ENCODE measurements at regions not wholly inside any gene's neighbourhood (a gene's known extent, or its start where the extent isn't known, plus 50 kb on each side); places are given as distances from the start of the nearest gene placed in this dataset.
"Not testable (repeated sequence)": the region's sequence is repeated elsewhere in the genome, so short reads cannot be mapped to it uniquely, and the experiment has no call there.

DNA sequence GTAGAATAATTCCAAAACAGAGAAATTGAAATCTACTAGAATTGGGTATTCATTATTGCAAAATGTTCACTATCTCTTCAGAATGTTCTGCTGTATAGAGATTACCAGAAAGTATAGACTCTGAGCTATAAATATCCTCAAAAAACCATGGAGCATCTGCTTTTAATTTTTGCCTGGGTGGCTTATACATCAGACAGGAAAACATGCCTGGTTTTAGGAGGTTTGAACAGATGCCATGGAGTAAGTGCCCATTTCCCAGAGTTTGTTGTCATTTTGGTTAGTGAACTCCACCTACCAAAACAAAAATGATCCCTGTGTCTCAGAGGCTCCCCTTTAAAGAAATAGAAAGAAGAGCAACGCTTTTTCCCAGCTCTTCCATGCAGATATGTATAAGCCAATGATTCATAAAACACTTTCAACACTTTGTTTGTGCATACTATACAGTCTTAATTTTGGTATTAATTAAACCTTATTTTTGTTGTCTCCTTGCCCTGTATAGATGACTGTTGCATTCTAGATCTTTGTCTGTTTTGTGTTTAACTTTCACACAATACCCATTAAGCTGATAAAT, 68.7 kb downstream of the MEPE start:
- no peak for DNase-seq

DNA sequence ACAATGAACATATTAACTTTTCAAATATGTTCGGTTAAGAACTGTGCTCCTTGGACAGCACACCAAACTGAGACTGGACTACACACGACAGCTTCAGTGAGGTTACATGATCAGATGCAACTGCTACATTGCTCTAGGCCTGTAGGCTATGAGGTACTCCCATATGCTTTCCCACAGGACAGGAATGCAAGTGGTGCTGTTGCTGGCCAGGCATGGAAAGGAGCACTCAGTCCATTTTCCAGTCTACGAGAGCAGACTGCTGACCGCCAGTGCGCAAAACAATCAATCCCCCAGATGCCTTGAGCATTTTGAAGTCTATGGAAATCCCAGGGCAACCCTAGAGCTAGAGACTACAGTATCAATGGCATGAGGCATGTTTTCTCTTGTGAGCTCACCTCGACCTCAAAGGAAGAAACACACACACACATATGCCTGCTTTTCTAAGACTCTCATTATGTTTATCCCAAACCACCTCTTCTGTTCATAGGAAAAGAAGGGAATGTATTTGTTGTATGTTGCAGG, 70.8 kb upstream of the SPP1 start:
- no peak for DNase-seq

DNA sequence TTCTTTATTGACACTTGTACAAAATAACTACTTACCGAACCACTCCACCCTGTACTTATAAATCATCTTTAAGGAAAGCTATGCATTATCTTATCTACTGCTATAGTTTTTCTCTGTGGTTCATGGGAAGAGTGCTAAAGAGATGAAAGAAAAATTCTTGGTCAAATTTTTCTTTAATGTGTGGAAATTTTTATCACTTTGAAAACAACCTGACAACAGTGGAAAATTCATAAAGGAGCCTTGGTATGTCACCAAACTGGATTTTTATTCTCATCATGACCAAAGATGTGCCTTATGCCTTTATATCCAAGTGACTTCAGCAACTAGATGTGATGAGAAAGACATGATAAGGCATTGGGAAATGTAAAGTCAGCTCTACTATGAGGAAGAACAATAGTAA, 67.2 kb upstream of the SPP1 start:
- DNase-seq = no peak

DNA sequence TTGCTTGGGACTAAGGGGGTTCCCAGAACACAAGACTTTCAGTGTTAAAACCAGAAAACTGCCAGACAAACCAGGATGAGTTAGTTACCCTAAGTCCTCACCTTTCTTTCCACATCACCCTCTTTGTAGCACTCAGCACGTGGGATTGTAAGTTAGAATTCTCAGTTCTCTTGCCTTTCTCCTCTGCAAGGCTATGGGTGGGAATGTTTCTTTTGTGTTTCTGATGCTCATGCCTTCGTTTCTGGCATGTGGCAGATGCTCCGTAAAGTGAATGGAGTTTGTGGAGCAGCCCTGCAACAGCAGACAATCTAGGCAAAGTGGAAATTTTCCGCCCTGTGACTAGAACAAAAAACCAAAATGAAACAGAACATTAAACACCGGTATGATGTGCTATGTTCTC, 64.7 kb upstream of the SPP1 start:
- no peak for DNase-seq

DNA sequence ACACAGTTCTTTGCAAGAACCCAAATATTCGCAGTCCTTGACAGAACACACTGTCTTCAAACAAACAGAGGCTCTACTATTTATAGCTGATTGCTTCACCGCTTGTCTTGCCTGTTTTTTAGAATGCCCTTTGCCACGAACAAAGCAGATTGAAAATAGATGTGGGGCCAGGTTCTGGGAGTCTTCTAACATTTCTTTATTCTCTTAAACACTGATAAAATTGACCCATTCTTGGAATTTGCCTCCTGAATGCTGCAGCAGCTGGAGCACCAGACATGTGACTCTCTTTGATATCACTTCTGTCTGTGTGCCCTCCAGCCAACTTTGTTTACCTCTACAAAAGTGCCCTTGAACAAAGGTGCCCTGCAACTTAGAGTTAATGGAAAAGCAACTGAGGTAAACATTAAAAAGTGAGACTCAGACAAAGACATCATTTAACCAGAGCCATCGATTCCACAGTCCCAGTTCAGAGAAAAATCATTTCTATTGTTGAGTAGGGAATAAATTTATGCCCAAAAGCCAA, 64.2 kb upstream of the SPP1 start:
- peak; percentile 27 for DNase-seq

DNA sequence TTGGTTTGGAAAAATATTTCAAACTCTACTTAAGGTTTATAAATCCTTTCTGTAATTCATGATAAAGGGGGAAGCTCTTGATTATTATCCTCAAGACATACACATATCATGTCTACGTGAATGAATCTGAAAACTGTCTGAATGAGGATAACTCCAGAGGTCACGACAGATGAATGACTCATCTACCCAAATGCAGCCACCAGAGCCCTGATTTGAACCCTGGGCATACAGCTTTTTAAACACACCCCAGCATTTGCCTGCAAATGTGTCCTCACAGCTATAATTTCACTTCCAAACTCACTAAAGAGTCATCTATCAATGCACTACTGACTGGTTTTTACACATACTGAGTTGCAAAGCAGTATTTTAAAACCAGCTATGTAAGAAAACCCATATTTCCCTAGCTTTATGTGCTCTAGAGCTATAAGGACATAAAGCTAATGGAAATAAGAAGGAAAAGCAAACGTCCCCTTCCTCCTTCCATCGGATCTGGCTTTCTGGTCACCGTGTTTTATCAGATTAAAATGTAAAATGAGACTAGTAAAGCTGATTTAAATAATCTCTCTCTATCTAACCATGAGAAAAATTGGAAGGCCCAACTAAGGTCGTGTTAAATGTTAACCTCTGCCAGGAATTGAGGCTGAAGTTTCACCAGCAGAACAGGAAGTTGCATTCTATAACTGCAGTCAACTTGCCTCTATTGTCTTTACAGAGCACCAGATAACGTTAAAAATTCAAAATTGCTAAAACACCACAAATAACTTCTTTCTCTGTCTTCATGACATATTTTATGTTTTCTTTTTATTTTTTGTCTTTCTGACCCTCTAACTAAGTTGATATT, 63.1 kb upstream of the SPP1 start:
- DNase-seq = no peak

DNA sequence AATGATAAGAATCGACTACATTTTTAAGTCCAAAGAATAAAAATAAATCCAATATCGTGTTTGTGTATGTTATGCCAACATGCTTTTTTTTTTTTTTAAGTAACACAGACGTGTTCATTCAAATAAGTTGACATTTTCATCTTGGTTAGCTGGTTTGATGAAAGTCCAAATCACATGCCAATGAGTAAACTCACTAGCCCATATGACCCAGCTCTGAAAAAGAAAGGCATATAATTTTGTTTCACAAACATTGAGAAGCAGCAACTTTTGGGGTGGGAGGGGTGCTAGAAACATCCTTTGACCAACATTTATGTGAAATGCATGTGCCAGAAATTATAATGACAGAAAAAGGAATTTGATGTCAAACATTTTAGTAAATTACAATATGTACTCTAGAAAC, 61.6 kb upstream of the SPP1 start:
- no peak for DNase-seq

DNA sequence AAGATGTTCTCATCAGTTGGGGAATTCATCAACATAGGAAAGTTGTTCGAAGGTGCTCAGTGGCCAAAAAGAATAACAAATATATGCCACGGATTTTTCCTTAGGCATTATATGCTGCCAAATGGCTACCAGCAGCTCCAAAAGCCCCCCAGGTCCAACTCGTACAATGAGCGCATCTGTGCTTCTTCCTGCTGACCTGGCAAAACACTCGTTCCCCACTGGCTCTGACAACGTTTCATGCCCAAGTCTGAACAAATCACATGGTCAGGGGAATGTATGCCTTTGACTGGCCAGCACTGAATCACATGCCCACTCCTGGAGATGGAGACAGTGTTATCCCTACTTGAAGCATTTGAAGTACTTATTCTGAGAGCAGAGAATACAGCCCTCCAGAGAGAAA, 59.9 kb upstream of the SPP1 start:
- no peak for DNase-seq

DNA sequence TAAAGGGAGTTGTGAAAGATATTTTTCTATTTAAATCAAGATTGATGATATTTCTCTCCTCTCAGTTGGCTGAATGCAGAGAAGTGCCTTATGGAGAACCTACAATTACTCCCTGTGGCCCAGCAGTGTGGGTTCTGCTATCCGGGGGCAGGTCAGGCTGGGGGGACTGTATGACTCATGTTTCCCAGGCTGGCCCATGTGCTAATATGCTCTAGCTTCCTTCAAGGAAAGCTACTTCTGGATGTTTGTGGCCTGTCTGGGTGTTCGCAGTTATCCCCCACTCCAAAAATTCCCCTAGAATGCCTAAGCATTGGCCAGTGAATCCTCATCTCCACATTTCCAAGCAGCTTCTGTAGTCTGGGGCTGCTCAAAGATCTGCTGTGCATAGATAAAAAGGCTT, 58.9 kb upstream of the SPP1 start:
- no peak for DNase-seq

DNA sequence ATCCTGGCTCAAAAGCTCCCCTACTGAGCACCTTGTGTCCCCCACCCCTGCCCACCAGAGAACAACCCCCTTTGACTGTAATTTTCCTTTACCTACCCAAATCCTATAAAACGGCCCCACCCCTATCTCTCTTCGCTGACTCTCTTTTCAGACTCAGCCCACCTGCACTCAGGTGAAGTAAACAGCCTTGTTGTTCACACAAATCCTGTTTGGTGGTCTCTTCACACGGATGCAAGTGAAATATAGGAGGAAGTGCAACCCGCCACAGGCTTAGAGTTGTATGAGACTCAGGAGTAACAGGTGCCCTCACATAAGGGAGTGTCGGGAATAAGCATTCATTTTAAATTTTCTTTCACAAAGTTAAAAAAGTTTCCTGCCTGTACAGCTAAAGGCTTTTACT, 57.6 kb upstream of the SPP1 start:
- DNase-seq = not testable (repeated sequence)

DNA sequence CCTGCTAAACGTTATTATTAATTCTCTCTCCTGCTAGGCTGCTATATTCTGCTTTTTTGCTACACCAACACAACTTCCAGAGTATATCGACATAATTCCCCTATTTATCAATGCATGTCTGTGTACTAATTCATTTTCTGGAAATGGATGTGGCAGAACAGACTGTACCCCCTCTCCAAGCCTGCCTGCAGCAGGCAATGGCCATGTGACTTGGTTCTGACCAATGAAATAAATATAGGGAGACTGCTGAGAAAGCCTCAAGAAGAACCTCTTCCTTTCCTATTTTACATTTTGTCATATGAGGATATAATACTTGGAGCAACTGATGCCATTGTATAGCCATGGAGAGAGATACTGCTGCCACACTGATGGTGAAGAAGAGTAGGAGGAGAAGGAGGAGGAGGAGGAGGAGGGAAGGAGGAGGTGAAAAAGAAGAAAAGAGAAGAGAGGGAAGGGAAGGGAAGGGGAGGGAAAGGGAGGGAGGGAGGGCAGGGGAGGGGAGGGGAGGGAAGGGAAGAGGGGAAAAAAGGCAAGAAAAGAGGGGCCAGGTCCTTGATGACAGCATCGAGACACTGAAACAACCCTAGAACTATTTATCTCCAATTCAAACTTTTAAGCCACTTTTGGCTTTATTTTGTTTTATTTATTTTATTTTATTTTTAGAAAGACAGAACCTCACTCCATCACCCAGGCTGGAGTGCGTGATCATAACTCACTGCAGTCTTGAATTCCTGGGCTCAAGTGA, 57.0 kb upstream of the SPP1 start:
- DNase-seq = no peak

DNA sequence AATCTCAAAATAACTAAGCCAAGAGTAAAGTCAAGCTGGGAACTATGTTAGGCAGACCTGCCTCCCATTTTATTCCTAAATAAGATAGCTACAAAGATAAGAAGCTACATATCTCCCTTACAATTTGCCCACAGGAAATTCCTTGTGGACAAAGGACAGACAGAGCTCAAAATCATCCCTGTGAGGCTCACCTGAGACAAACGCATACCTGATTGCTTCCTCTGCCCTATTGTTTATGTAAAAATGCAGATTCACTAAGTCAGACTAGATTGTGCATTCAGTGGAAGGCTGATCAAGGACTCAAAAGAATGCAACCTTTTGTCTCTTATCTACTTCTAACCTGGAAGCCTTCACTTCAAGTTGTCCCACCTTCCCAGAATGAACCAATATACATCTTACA, 56.2 kb upstream of the SPP1 start:
- not testable (repeated sequence) for DNase-seq

DNA sequence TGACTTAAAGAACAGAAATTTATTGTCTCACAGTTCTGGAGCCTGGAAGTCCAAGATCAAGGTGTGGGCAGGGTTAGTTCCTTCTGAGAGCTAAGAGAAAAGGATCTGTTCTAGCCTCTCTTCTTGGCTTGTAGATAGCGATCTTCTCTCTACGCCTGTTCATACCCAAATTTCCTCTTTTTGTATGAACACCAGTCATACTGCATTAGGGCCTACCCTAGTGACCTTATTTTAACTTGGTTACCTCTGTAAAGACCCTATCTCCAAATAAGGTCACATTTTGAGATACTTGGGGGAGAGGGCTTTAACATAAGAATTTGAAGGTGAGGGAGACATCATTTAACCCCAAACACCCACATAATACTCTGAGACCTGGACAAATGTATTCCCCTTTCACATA, 55.6 kb upstream of the SPP1 start:
- DNase-seq = no peak

DNA sequence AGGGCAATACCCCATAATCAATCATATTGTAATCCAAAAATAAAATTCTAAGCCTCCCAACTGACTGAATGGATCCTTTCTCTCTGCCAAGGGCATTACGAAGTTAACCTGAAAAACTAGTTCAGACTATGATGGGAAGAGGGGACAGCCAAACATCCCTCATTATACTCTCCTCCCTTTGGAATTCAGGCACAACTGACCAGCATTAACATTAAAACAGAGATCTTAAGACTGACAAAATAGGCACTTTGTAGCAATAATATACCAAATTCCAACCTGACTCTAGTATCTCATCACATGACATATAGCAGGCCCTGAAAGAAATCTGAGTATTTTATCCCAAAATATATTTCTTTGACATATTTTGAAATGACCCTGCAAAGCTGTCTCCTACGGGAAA, 55.0 kb upstream of the SPP1 start:
- DNase-seq = no peak

DNA sequence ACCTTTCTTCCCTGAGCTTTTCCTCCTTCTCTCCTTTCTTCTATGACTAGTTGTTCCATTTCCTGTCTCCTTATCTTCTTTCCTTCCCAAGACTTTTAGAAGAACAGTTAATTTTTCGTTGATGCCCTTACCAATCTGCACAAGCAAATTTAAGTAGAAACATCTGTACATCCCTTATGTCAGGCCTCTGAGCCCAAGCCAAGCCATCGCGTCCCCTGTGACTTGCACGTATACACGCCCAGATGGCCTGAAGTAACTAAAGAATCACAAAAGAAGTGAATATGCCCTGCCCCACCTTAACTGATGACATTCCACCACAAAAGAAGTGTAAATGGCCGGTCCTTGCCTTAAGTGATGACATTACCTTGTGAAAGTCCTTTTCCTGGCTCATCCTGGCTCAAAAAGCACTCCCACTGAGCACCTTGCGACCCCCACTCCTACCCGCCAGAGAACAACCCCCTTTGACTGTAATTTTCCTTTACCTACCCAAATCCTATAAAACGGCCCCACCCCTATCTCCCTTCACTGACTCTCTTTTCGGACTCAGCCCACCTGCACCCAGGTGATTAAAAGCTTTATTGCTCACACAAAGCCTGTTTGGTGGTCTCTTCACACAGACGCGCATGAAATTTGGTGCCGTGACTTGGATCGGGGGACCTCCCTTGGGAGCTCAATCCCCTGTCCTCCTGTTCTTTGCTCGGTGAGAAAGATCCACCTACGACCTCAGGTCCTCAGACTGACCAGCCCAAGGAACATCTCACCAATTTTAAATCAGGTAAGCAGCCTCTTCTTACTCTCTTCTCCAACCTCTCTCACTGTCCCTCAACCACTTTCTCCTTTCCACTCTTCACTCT, 53.7 kb upstream of the SPP1 start:
- DNase-seq = not testable (repeated sequence)

DNA sequence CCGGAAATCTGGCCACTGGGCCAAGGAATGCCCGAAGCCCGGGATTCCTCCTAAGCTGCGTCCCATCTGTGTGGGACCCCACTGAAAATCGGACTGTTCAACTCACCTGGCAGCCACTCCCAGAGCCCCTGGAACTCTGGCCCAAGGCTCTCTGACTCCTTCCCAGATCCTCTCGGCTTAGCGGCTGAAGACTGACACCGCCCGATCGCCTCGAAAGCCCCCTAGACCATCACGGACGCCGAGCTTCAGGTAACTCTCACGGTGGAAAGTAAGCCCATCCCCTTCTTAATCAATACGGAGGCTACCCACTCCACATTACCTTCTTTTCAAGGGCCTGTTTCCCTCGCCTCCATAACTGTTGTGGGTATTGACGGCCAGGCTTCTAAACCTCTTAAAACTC, 51.4 kb upstream of the SPP1 start:
- not testable (repeated sequence) for DNase-seq

Measured in NCI-H510A (cell line).